ENCODE measurements at regions not wholly inside any gene's neighbourhood (a gene's known extent, or its start where the extent isn't known, plus 50 kb on each side); places are given as distances from the start of the nearest gene placed in this dataset.
"Not testable (repeated sequence)": the region's sequence is repeated elsewhere in the genome, so short reads cannot be mapped to it uniquely, and the experiment has no call there.

DNA sequence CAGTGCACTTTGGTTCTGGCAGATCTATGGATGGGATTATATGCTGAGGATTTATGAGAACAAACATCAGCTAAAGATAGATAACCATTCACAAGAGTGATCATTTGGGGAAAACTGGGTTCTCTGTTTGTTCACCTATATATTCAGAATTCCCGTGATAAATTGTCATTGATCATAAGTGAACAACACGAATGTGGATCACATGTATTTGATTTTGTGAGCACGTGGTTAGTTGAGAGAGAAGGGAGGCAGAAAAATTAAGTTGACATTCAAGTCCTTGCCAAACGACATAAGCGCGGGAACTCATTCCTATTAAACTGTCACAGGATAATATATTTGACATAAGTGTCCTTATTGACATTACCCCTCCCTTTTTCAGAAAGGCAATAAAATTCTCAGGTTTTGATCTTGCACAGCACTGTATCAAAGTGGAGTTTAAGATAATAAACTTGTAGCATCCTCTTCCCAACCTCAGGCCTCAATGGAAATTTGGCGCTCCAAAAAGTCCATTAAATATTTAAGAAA lies 64.9 kb upstream of the MYO3A start:
- no peaks in the 10 kb centered on the region for H3K9me3 ChIP-seq (ENCODE audit: severe bottlenecking)
- no peaks in the 10 kb centered on the region for H3K27me3 ChIP-seq (ENCODE audit: insufficient read depth, low read depth, severe bottlenecking)
- no peak overlapping the region for H3K4me3 ChIP-seq (ENCODE audit: low read depth, low read length)
- H3K27ac ChIP-seq, result no peak overlapping the region
- DNase-seq, result no peak
- no peaks in the 10 kb centered on the region for H3K36me3 ChIP-seq
- TF ChIP-seq, protein P1, sequence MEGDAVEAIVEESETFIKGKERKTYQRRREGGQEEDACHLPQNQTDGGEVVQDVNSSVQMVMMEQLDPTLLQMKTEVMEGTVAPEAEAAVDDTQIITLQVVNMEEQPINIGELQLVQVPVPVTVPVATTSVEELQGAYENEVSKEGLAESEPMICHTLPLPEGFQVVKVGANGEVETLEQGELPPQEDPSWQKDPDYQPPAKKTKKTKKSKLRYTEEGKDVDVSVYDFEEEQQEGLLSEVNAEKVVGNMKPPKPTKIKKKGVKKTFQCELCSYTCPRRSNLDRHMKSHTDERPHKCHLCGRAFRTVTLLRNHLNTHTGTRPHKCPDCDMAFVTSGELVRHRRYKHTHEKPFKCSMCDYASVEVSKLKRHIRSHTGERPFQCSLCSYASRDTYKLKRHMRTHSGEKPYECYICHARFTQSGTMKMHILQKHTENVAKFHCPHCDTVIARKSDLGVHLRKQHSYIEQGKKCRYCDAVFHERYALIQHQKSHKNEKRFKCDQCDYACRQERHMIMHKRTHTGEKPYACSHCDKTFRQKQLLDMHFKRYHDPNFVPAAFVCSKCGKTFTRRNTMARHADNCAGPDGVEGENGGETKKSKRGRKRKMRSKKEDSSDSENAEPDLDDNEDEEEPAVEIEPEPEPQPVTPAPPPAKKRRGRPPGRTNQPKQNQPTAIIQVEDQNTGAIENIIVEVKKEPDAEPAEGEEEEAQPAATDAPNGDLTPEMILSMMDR (IDR thresholded peaks at IDR 0.05; ENCODE audit: low read depth, low read length), result no peak

DNA sequence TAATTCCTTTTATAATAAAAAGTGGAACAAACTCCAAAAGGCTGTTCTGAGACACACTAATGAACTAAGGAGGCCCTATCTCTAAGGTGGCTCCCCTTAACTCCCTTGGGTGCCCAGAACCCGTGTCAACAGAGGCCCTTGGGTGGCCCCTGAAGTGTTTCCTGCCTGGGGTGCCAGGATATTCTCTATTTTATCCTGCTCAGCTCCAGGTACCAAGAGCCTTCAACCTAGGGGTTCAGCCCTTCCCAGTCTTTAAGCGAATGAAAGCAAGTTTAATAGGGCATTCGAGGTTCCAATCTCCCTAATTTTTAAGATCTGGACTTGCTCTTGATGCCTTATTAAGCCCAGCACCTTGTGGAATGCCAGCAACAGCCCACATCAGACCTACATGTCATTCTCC lies 64.4 kb upstream of the MYO3A start:
- Histone ChIP-seq H3K36me3 (no peaks in the 10 kb centered on the region), H3K27me3 (ENCODE audit: insufficient read depth, low read depth, severe bottlenecking) (no peaks in the 10 kb centered on the region), H3K27ac (no peak overlapping the region), H3K4me3 (ENCODE audit: low read depth, low read length) (no peak overlapping the region), H3K9me3 (ENCODE audit: severe bottlenecking) (no peaks in the 10 kb centered on the region)
- TF ChIP-seq, protein P1 (IDR thresholded peaks at IDR 0.05; ENCODE audit: low read depth, low read length), result no peak
- DNase-seq, result no peak

DNA sequence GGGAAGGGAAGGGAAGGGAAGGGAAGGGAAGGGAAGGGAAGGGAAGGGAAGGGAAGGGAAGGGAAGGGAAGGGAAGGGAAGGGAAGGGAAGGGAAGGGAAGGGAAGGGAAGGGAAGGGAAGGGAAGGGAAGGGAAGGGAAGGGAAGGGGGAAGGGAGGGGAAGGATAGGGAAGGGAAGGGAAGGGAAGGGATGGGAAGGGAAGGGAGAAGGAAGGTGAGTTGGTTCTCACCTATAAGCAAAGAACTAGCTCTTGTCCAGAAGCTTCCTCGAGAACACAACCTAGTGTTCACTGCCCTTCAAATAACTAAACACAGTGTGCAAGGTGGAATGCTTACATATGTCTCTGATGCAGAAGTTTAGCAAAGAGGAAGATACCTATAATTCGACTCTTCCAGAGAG lies 59.6 kb upstream of the MYO3A start:
- H3K36me3 ChIP-seq; H3K27ac ChIP-seq; DNase-seq; H3K9me3 ChIP-seq (ENCODE audit: severe bottlenecking); H3K27me3 ChIP-seq (ENCODE audit: insufficient read depth, low read depth, severe bottlenecking); H3K4me3 ChIP-seq (ENCODE audit: low read depth, low read length): not testable (repeated sequence)

DNA sequence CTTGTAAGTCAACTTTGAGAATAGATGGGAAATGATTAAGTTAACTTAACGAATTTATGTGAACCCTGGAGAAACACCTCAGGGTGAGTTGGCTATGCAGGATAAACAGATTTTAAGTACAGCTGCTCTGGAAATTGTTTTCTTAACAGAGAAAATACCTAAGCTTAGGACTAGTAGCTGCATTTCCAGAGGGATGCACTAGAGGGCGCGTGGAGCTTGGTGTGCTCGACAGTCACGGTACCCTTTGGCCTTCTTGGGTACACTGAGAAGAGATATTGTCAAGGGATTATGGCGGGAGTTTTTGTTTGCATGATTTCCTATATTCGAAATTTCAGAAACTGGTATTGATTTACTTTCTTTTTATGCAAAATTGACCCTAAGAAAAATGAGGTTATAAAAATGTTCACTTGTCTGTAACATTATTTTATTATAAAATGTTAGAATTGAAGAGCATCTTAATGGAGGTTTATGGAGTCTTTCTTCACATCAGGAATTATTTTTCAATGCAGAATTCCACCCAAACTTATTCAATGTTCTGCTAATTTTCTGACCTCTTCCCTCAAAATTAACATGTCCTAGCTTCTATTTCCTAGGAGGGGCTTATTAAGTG lies 58.4 kb upstream of the MYO3A start:
- Histone ChIP-seq H3K9me3 (ENCODE audit: severe bottlenecking) (no peaks in the 10 kb centered on the region), H3K4me3 (ENCODE audit: low read depth, low read length) (no peak overlapping the region), H3K36me3 (no peaks in the 10 kb centered on the region), H3K27ac (no peak overlapping the region), H3K27me3 (ENCODE audit: insufficient read depth, low read depth, severe bottlenecking) (no peaks in the 10 kb centered on the region)
- TF ChIP-seq, protein P1 (IDR thresholded peaks at IDR 0.05; ENCODE audit: low read depth, low read length), result peak; percentile 65
- DNase-seq, result peak; percentile 66

DNA sequence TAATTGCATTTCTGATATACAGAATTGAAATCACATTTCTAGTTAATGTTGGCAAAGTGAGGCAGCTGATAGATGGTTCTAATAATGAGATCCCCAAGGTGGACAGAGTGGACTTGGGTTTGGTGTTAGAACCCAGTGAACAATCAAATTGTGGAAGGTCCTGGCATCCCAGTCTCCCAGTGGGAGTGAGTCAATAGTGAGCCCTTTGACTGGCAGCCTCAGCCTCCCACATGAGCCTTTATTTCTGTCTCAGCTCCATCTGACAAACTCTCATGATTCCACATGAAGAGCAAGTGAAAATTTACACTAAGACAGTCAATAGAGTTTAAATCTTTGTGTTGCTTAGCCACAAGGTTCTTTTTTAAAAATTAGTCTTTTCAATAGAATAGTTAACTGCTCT lies 56.7 kb upstream of the MYO3A start:
- Histone ChIP-seq H3K4me3 (ENCODE audit: low read depth, low read length) (no peak overlapping the region), H3K27ac (no peak overlapping the region), H3K27me3 (ENCODE audit: insufficient read depth, low read depth, severe bottlenecking) (no peaks in the 10 kb centered on the region), H3K9me3 (ENCODE audit: severe bottlenecking) (no peaks in the 10 kb centered on the region), H3K36me3 (no peaks in the 10 kb centered on the region)
- TF ChIP-seq, protein P1 (IDR thresholded peaks at IDR 0.05; ENCODE audit: low read depth, low read length), result no peak
- no peak for DNase-seq

All from WERI-Rb-1 (cell line).